K562 (cell line): ENCODE measurements at regions not wholly inside any gene's neighbourhood (a gene's known extent, or its start where the extent isn't known, plus 50 kb on each side); places are given as distances from the start of the nearest gene placed in this dataset.

Experiments
- ATAC-seq: fragments of 200-7000 bp; cut with Tn5 transposase; 3 replicates; pipeline ENCODE4 v1.9.1; 2020; ENCODE audit warnings: moderate library complexity
- BruUV-seq: library from RNA; stranded (reverse); fragments of 400-500 nt; replicated peaks from 2 replicates; lab custom pipeline; 2021; lab: Mats Ljungman, UMichigan
- CTCF ChIA-PET: fragments of 300-600 bp; formaldehyde crosslinking; extraction: SDS; loops from one replicate; lab custom pipeline; 2021; ENCODE audit warnings: low intra/inter-chr PET ratio; lab: Yijun Ruan, JAX
- POLR2A ChIA-PET: fragments of 300-600, 350-650 bp; sonication (Branson Sonifier 250); formaldehyde crosslinking; extraction: SDS; loops from one replicate; lab custom pipeline; 2021; ENCODE audit warnings: antibody characterized with exemption, inconsistent platforms; lab: Yijun Ruan, JAX
- DNase-seq, 4 experiments: peaks; one replicate each; pipeline versions ENCODE4 v3.0.0 to v3.0.0-alpha.2; 2011 to 2018; ENCODE audit warnings: low spot score in 3 of 4, mixed read lengths in 3 of 4; ENCODE audit errors: extremely low read depth in 1 of 4
- FAIRE-seq: peaks from 2 replicates; lab custom pipeline; 2011; peaks lifted over from hg19 to GRCh38; lab: Jason Lieb, UNC
- H2AFZ ChIP-seq: 2 replicates; pipeline ENCODE4 v1.6.0; 2011; ENCODE audit warnings: low read depth, low read length, control low read depth, inconsistent platforms
- H3K27ac ChIP-seq: fragments of 200-600 bp; 3 replicates; pipeline ENCODE4 v1.8.0; 2011; ENCODE audit warnings: low read depth, mild to moderate bottlenecking, control low read depth, inconsistent platforms, low read length, moderate library complexity, mixed read lengths; ENCODE audit errors: extremely low read depth
- H3K27me3 ChIP-seq, 2 experiments: fragments of 300-600 bp in 1 of 2; 2 replicates in 1 of 2; 3 replicates in 1 of 2; pipeline versions ENCODE4 v1.6.0 to v1.8.0; 2011; ENCODE audit warnings: inconsistent platforms in 2 of 2, low read length in 2 of 2, mild to moderate bottlenecking in 1 of 2, mixed read lengths in 1 of 2, moderate library complexity in 1 of 2; ENCODE audit not compliant: control insufficient read depth in 2 of 2, insufficient read depth in 2 of 2
- H3K36me3 ChIP-seq: fragments of 300-600 bp; 3 replicates; pipeline ENCODE4 v1.8.0; 2011; ENCODE audit warnings: mild to moderate bottlenecking, low read length, inconsistent platforms; ENCODE audit not compliant: control insufficient read depth, insufficient read depth
- H3K4me1 ChIP-seq, 2 experiments: fragments of 200-600 bp in 1 of 2; replicated peaks in 1 of 2; 2 replicates in 1 of 2; 3 replicates in 1 of 2; pipeline versions ENCODE4 v1.5.1 to v1.8.0; 2011; ENCODE audit warnings: inconsistent platforms in 2 of 2, low read length in 2 of 2, mild to moderate bottlenecking in 1 of 2, mixed read lengths in 1 of 2, moderate library complexity in 1 of 2; ENCODE audit not compliant: control insufficient read depth in 2 of 2, insufficient read depth in 2 of 2
- H3K4me2 ChIP-seq: 2 replicates; pipeline ENCODE4 v1.6.1; 2011; ENCODE audit warnings: low read length, control low read depth, inconsistent platforms, mixed read lengths; ENCODE audit not compliant: insufficient read depth
- H3K4me3 ChIP-seq: fragments of 200-600 bp; sonication (generic), shearing (Covaris generic); 2 replicates; pipeline ENCODE4 v1.5.1; 2016; ENCODE audit warnings: control low read depth, inconsistent platforms
- H3K79me2 ChIP-seq: fragments of 200-600 bp; 3 replicates; pipeline ENCODE4 v1.8.0; 2011; ENCODE audit warnings: low read length, inconsistent platforms; ENCODE audit not compliant: control insufficient read depth, insufficient read depth
- H3K9ac ChIP-seq, 2 experiments: 2 replicates each; pipeline versions ENCODE4 v1.6.0 to v1.6.1; 2011; ENCODE audit warnings: low read depth in 2 of 2, low read length in 2 of 2, control low read depth in 1 of 2, inconsistent platforms in 1 of 2, mild to moderate bottlenecking in 1 of 2, mixed read lengths in 1 of 2; ENCODE audit not compliant: insufficient read depth in 1 of 2
- H3K9me1 ChIP-seq: one replicate; pipeline ENCODE4 v1.6.0; 2011; ENCODE audit warnings: inconsistent platforms, mild to moderate bottlenecking, low read length, moderate library complexity; ENCODE audit not compliant: control insufficient read depth, insufficient read depth
- H3K9me3 ChIP-seq: replicated peaks from 2 replicates; pipeline ENCODE4 v1.5.1; 2011; ENCODE audit warnings: low read depth, low read length, inconsistent platforms; ENCODE audit not compliant: control insufficient read depth, insufficient read depth
- H4K20me1 ChIP-seq: replicated peaks from 2 replicates; pipeline ENCODE4 v1.6.1; 2011; ENCODE audit warnings: low read length, inconsistent platforms, mixed read lengths; ENCODE audit not compliant: control insufficient read depth, insufficient read depth
- EGR1 ChIP-seq: fragments of 450-650 bp; conservative IDR thresholded peaks from 2 replicates; pipeline ENCODE4 v1.6.1; 2017; ENCODE audit warnings: mild to moderate bottlenecking
- FOXA3 ChIP-seq, 2 experiments: fragments of 450-650 bp in 1 of 2; sonication (generic) in 1 of 2; formaldehyde crosslinking; IDR thresholded peaks in 1 of 2; conservative IDR thresholded peaks in 1 of 2; 2 replicates each; pipeline versions ENCODE4 v1.4.0 to v1.8.0; 2020 to 2022; ENCODE audit warnings: mild to moderate bottlenecking in 2 of 2, missing genetic modification reagents in 1 of 2
- RAD51 ChIP-seq: fragments of 450-650 bp; IDR thresholded peaks from 2 replicates; pipeline ENCODE4 v1.7.1; 2016; ENCODE audit warnings: low read depth, mild to moderate bottlenecking, borderline replicate concordance
- ZNF24 ChIP-seq: fragments of 450-650 bp; IDR thresholded peaks from 2 replicates; pipeline ENCODE4 v1.6.1; 2016
- WGBS: fragments of 100-300 bp; shearing (Covaris generic); methylation state at CpG from one replicate; pipeline ENCODE4 v1.1.6; 2016; ENCODE audit warnings: low coverage, mixed read lengths; ENCODE audit not compliant: insufficient coverage; ENCODE audit errors: missing lambda C conversion rate; 5-methylcytosine and 5-hydroxymethylcytosine counted together
- in situ Hi-C: fragments of 300-500 bp; cut with MboI; formaldehyde crosslinking; loops from 4 replicates; pipeline ENCODE4 v1.15.0; 2018; ENCODE audit warnings: inconsistent platforms, mixed read lengths
- intact Hi-C: fragments of 100-400 bp; cut with micrococcal nuclease; formaldehyde crosslinking; loops from 2 replicates; pipeline ENCODE4 v1.14.2; 2022
- TF ChIP-seq, protein P1 (sequence below): fragments of 200-800 bp; sonication (Bioruptor generic); IDR thresholded peaks from 2 replicates; pipeline ENCODE4 v1.6.1; 2017; ENCODE audit warnings: missing genetic modification characterization, missing compliant biosample characterization
- TF ChIP-seq, protein P2 (sequence below): fragments of 250-450 bp; sonication (Bioruptor Pico); IDR thresholded peaks from 2 replicates; pipeline ENCODE4 v1.8.0; 2022; ENCODE audit warnings: moderate library complexity, mild to moderate bottlenecking, inconsistent platforms

DNA sequence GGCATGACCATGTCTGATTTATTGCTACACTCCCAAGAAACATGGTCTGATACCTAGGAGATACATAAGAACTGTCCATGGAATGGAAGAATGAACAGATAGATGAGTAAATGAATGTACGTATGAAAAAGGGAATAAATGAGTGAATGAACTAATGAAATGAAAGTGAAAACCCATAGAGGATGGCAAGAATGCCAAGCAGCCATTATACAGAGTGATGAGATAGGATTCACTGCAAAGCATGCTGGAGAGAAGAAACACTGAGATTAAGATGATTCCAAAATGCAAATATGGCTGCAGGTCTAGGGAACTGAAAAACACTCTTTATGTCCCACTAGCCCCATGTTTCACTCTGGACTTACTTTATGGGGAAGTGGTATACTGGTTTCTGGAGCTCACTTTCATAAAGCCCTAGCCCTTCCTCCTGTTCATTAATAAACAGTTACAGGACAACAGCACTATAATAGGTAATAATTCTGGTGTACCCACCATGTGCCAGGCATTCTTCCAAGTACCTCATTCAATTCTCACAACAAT lies 170.3 kb upstream of the RAD23B start (continued):
- TF ChIP-seq, protein P1, sequence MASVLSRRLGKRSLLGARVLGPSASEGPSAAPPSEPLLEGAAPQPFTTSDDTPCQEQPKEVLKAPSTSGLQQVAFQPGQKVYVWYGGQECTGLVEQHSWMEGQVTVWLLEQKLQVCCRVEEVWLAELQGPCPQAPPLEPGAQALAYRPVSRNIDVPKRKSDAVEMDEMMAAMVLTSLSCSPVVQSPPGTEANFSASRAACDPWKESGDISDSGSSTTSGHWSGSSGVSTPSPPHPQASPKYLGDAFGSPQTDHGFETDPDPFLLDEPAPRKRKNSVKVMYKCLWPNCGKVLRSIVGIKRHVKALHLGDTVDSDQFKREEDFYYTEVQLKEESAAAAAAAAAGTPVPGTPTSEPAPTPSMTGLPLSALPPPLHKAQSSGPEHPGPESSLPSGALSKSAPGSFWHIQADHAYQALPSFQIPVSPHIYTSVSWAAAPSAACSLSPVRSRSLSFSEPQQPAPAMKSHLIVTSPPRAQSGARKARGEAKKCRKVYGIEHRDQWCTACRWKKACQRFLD (CRISPR knock-in tag) = no peak
- TF ChIP-seq ZNF24 (no peak), FOXA3 (CRISPR knock-in tag; conservative IDR thresholded peaks at IDR 0.05 in 1 of 2, IDR thresholded peaks at IDR 0.05 in 1 of 2) (no peak)
- TF ChIP-seq, protein P2, sequence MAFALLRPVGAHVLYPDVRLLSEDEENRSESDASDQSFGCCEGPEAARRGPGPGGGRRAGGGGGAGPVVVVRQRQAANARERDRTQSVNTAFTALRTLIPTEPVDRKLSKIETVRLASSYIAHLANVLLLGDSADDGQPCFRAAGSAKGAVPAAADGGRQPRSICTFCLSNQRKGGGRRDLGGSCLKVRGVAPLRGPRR (CRISPR knock-in tag) = no peak

DNA sequence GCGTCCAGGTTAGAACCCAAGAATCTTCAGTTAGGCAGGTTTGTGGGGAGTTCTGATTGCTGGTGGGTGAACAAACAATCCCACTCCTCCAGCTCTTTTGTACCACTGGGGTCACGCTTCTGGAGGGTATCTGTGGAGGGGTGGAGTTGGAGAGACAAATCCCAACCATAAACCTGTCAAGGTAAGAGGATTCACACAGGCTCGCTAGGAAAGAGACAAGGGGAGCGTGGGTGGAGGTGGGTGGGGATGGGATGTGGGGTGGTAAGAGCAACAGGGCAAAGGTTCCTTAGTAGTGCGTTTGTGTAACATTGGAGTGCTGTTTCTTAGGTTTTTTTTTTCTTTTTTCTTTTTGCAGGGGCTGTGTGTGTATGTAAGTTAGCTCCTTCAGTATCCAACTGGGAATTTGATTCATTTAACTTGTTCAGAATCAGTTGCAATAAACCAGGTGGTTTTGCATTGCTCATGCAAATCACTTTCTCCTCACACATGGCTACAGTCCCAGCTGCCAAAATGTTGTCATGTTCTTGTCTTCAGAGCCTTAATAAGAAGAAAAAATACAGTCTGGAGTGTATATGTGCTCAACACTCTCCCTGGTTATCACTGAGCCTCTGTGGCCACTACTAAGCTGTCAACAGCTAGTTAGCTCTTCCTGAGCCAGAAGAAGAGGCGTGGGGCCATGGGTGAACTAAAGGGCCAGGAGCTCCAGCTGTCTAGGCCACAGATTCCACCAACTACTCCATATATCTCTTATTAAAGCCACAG lies 164.0 kb upstream of the RAD23B start:
- in situ Hi-C loops = no loop called here
- CTCF ChIA-PET = no interaction called here

More for the DNA sequence above, 164.0 kb upstream of the RAD23B start:
- no peaks in the 10 kb centered on the region for H4K20me1 ChIP-seq
- H2AFZ ChIP-seq = no peak overlapping the region
- no peak for DNase-seq
- H3K4me3 ChIP-seq = no peak overlapping the region
- intact Hi-C loops = no loop called here
- no peak for ATAC-seq
- H3K27ac ChIP-seq = no peak overlapping the region
- TF ChIP-seq EGR1 = peak; percentile 26; the same call in 1 of the 2 replicates
- TF ChIP-seq RAD51 = no peak
- POLR2A ChIA-PET = interaction anchor here (1.2 kb wide), 1 partner anchor 12 kb away, joined by 3 read pairs; no protein-coding TSS in a partner anchor
- 0% methylated on average over 6 of the region's 6 CpGs for WGBS
- BruUV-seq = no TSS peak
- H3K79me2 ChIP-seq = no peaks in the 10 kb centered on the region
- no peak overlapping the region for H3K9ac ChIP-seq
- H3K27me3 ChIP-seq = peaks cover 0 to 4% of the 10 kb centered on the region in 2 experiments; a peak in 1 of 5 replicates
- no peaks in the 10 kb centered on the region for H3K9me1 ChIP-seq
- no peaks in the 10 kb centered on the region for H3K36me3 ChIP-seq
- no peak overlapping the region for H3K4me2 ChIP-seq
- H3K9me3 ChIP-seq = no peaks in the 10 kb centered on the region
- no peaks in the 10 kb centered on the region for H3K4me1 ChIP-seq
- FAIRE-seq = no peak
